ENCODE measurements at regions not wholly inside any gene's neighbourhood (a gene's known extent, or its start where the extent isn't known, plus 50 kb on each side); places are given as distances from the start of the nearest gene placed in this dataset.
"Not testable (repeated sequence)": the region's sequence is repeated elsewhere in the genome, so short reads cannot be mapped to it uniquely, and the experiment has no call there.

DNA sequence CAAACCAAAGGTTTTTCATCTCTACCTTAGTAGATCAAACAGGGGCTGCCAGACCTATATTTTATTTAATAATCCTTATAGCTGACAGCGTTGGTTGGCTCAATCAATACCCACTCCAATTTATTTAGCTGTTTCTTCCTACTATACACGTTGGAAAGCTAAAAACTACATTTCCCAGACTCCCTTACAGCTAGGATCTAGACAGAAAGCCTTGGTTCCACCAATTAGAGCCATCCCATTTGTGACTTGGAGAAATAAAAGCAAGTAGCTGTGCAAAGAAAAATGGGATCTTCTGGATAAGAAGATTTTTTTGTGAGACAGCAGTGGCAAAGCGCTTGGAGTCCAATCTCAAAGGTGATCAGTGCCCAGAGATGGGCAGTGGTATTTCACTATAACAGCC is 331.3 kb upstream of the MEIS1 start:
- no peak overlapping the region for H3K27ac ChIP-seq
- no peak for DNase-seq (ENCODE audit: low spot score)
- no peaks in the 10 kb centered on the region for H4K20me1 ChIP-seq (ENCODE audit: insufficient read depth, poor library complexity, severe bottlenecking)
- H3K9me2 ChIP-seq (replicated peaks; ENCODE audit: insufficient read depth): no peaks in the 10 kb centered on the region
- no peaks in the 10 kb centered on the region for H3K27me3 ChIP-seq
- no peaks in the 10 kb centered on the region for H3K9me3 ChIP-seq (ENCODE audit: low read depth)
- no peak overlapping the region for H2AFZ ChIP-seq
- no peaks in the 10 kb centered on the region for H3K36me3 ChIP-seq (replicated peaks; ENCODE audit: insufficient read depth, low read depth)
- no peaks in the 10 kb centered on the region for H3K4me1 ChIP-seq (ENCODE audit: insufficient read depth)
- H3K4me3 ChIP-seq: no peak overlapping the region
- no peak for TF ChIP-seq CTCF (IDR thresholded peaks at IDR 0.05; ENCODE audit: poor library complexity)
- TF ChIP-seq EZH2 (IDR thresholded peaks at IDR 0.05; ENCODE audit: borderline replicate concordance): no peak
- no peaks in the 10 kb centered on the region for H3K79me2 ChIP-seq
- H3K4me2 ChIP-seq: no peak overlapping the region
- 80% methylated on average over 3 of the region's 3 CpGs for WGBS (ENCODE audit: low lambda C conversion rate, missing lambda C conversion rate)

DNA sequence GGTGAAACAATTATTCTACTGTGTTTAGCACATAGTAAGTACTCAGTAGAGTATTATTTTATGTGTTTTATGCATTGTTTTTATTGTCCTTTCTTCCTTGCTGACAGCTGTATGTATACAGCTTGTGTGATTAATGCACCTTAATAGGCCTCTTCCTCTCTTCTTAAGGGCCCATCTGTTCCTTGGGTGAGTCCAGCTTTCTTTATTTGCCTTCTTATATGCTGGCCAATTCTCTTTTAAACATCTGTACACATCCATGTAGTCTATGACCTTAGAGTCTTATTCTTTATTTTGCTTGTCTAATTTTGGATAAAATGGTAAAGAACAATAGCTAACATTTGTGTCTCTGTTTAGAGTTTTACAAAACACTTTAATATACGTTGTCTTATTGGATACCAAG is 333.7 kb upstream of the MEIS1 start:
- Histone ChIP-seq H3K9me3 (ENCODE audit: low read depth) (no peaks in the 10 kb centered on the region), H4K20me1 (ENCODE audit: insufficient read depth, poor library complexity, severe bottlenecking) (no peaks in the 10 kb centered on the region), H3K4me3 (no peak overlapping the region), H3K9me2 (replicated peaks; ENCODE audit: insufficient read depth) (no peaks in the 10 kb centered on the region), H3K27me3 (no peaks in the 10 kb centered on the region), H3K4me1 (ENCODE audit: insufficient read depth) (no peaks in the 10 kb centered on the region), H3K36me3 (replicated peaks; ENCODE audit: insufficient read depth, low read depth) (no peaks in the 10 kb centered on the region), H3K79me2 (no peaks in the 10 kb centered on the region), H3K4me2 (no peak overlapping the region), H3K27ac (no peak overlapping the region), H2AFZ (no peak overlapping the region)
- no peak for DNase-seq (ENCODE audit: low spot score)
- no peak for TF ChIP-seq EZH2 (IDR thresholded peaks at IDR 0.05; ENCODE audit: borderline replicate concordance)
- no peak for TF ChIP-seq EZH2phosphoT487 (IDR thresholded peaks at IDR 0.05; ENCODE audit: low read depth, severe bottlenecking, unreplicated experiment)
- TF ChIP-seq CTCF (IDR thresholded peaks at IDR 0.05; ENCODE audit: poor library complexity): no peak
- WGBS (ENCODE audit: low lambda C conversion rate, missing lambda C conversion rate): 89% methylated on average over 1 of the region's 1 CpG

DNA sequence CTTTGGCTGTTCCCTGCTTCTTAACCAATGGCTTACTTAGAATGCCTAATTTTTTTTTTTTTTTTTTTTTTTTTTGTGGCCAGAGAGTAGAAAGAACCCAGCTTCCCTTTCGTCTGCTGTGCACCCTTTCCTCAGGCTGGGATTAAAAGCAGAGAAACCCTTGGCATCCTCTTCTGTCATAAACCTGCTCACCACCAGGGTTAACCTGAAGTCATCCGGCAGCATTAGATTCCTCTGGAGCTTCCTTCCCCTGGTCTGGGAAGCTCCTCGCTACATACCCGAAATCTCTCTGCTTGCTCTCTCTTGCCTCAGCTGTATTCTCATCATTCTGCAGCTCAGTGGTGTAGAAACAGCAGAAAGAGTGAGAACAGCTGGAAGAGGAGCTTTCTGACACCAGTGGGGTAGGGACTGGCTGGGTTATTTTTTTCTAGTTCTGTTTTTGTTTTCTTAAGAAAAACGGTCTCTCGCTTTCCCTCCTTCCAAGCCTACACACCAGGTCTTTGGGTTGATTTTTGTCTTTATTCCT is 339.0 kb upstream of the MEIS1 start:
- peaks cover 5% of the 10 kb centered on the region for H3K4me1 ChIP-seq (ENCODE audit: insufficient read depth)
- no peaks in the 10 kb centered on the region for H3K9me3 ChIP-seq (ENCODE audit: low read depth)
- no peaks in the 10 kb centered on the region for H3K9me2 ChIP-seq (replicated peaks; ENCODE audit: insufficient read depth)
- no peaks in the 10 kb centered on the region for H3K27me3 ChIP-seq
- DNase-seq (ENCODE audit: low spot score): no peak
- TF ChIP-seq EZH2 (IDR thresholded peaks at IDR 0.05; ENCODE audit: borderline replicate concordance) (no peak), CTCF (IDR thresholded peaks at IDR 0.05; ENCODE audit: poor library complexity) (no peak), EZH2phosphoT487 (IDR thresholded peaks at IDR 0.05; ENCODE audit: low read depth, severe bottlenecking, unreplicated experiment) (no peak)
- no peak overlapping the region for H3K4me3 ChIP-seq
- H3K79me2 ChIP-seq: no peaks in the 10 kb centered on the region
- no peak overlapping the region for H2AFZ ChIP-seq
- H3K4me2 ChIP-seq: no peak overlapping the region
- H3K36me3 ChIP-seq (replicated peaks; ENCODE audit: insufficient read depth, low read depth): no peaks in the 10 kb centered on the region
- 65% methylated on average over 6 of the region's 6 CpGs for WGBS (ENCODE audit: low lambda C conversion rate, missing lambda C conversion rate)
- H4K20me1 ChIP-seq (ENCODE audit: insufficient read depth, poor library complexity, severe bottlenecking): no peaks in the 10 kb centered on the region
- no peak overlapping the region for H3K27ac ChIP-seq

DNA sequence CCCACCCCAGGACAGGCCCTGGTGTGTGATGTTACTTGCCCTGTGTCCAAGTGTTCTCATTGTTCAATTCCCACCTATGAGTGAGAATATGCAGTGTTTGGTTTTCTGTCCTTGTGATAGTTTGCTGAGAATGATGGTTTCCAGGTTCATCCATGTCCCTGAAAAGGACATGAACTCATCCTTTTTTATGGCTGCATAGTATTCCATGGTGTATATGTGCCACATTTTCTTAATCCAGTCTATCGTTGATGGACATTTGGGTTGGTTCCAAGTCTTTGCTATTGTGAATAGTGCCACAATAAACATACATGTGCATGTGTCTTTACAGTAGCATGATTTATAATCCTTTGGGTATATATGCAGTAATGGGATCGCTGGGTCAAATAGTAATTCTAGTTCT is 340.2 kb upstream of the MEIS1 start:
- not testable (repeated sequence) for H3K9me3 ChIP-seq (ENCODE audit: low read depth); DNase-seq (ENCODE audit: low spot score); H4K20me1 ChIP-seq (ENCODE audit: insufficient read depth, poor library complexity, severe bottlenecking); H3K27me3 ChIP-seq; H3K79me2 ChIP-seq; H3K4me1 ChIP-seq (ENCODE audit: insufficient read depth); H2AFZ ChIP-seq; H3K4me3 ChIP-seq; H3K4me2 ChIP-seq; H3K36me3 ChIP-seq (replicated peaks; ENCODE audit: insufficient read depth, low read depth); H3K9me2 ChIP-seq (replicated peaks; ENCODE audit: insufficient read depth); H3K27ac ChIP-seq
- WGBS (ENCODE audit: low lambda C conversion rate, missing lambda C conversion rate): 93% methylated on average over 2 of the region's 2 CpGs
